ENCODE measurements at regions not wholly inside any gene's neighbourhood (a gene's known extent, or its start where the extent isn't known, plus 50 kb on each side); places are given as distances from the start of the nearest gene placed in this dataset.
A peak's percentile ranks its signal among the peaks of the same experiment; 100 is the strongest.

- Histone ChIP-seq H3K27ac (ENCODE audit: extremely low read depth, low read depth, low read length) (no peak overlapping the region), H3K4me3 (ENCODE audit: low read depth, low read length) (no peak overlapping the region), H3K9me3 (ENCODE audit: control insufficient read depth, insufficient read depth, low read depth, low read length) (no peaks in the 10 kb centered on the region), H3K4me1 (ENCODE audit: control insufficient read depth, insufficient read depth, low read length) (no peaks in the 10 kb centered on the region), H3K36me3 (ENCODE audit: control insufficient read depth in 2 of 2, insufficient read depth in 1 of 2, low read length in 2 of 2) (no peaks in the 10 kb centered on the region)
- ChIA-PET CTCF (interaction anchor here (0.8 to 1.3 kb wide), 3 partner anchors 11 to 89 kb away, joined by 3 to 4 read pairs (median 3); no protein-coding TSS in a partner anchor), POLR2A (interaction anchor here (0.7 to 0.9 kb wide), 2 partner anchors 26 to 89 kb away, joined by 3 read pairs; no protein-coding TSS in a partner anchor)
- TF ChIP-seq ZNF433 (tag by site-specific recombination; IDR thresholded peaks at IDR 0.05; ENCODE audit: low read depth): no peak
- TF ChIP-seq ZNF121 (tag by site-specific recombination; IDR thresholded peaks at IDR 0.05): no peak
- no peak for TF ChIP-seq ZNF624 (tag by site-specific recombination; IDR thresholded peaks at IDR 0.05)
- TF ChIP-seq ZNF610 (tag by site-specific recombination; IDR thresholded peaks at IDR 0.05; ENCODE audit: borderline replicate concordance): no peak
- no peak for TF ChIP-seq ZNF654 (tag by site-specific recombination; IDR thresholded peaks at IDR 0.05; ENCODE audit: low read depth)
- no peak for TF ChIP-seq ZNF513 (tag by site-specific recombination; IDR thresholded peaks at IDR 0.05)
- no peak for TF ChIP-seq ZNF449 (tag by site-specific recombination; IDR thresholded peaks at IDR 0.05)
- no peak for TF ChIP-seq ZSCAN5A (tag by site-specific recombination; IDR thresholded peaks at IDR 0.05)
- no peak for TF ChIP-seq ZNF555 (tag by site-specific recombination; conservative IDR thresholded peaks at IDR 0.05)
- no peak for TF ChIP-seq ZNF785 (tag by site-specific recombination; IDR thresholded peaks at IDR 0.05)
- TF ChIP-seq HOXD13 (CRISPR knock-in tag; IDR thresholded peaks at IDR 0.05; ENCODE audit: borderline replicate concordance): no peak
These were observed 77.1 kb downstream of the FGD2 start for GRCh38 chr6:37082390-37083130.

GRCh38 chr6:37083243-37084138 is 78.0 kb downstream of the FGD2 start:
- Histone ChIP-seq H3K27ac (ENCODE audit: extremely low read depth, low read depth, low read length) (no peak overlapping the region), H3K4me1 (ENCODE audit: control insufficient read depth, insufficient read depth, low read length) (no peaks in the 10 kb centered on the region), H3K4me3 (ENCODE audit: low read depth, low read length) (no peak overlapping the region), H3K36me3 (ENCODE audit: control insufficient read depth in 2 of 2, insufficient read depth in 1 of 2, low read length in 2 of 2) (no peaks in the 10 kb centered on the region), H3K9me3 (ENCODE audit: control insufficient read depth, insufficient read depth, low read depth, low read length) (no peaks in the 10 kb centered on the region)
- POLR2A ChIA-PET: interaction anchor here (0.9 kb wide), 2 partner anchors 86 to 88 kb away, joined by 3 read pairs; partner anchors contain the start of gene PIM1
- CTCF ChIA-PET: interaction anchor here (0.6 to 1.3 kb wide), 5 partner anchors 12 to 122 kb away, joined by 3 to 4 read pairs (median 3); no protein-coding TSS in a partner anchor
- TF ChIP-seq ZNF580 (tag by site-specific recombination; IDR thresholded peaks at IDR 0.05) (no peak), ZNF600 (tag by site-specific recombination; IDR thresholded peaks at IDR 0.05) (no peak), ZNF335 (tag by site-specific recombination; conservative IDR thresholded peaks at IDR 0.05) (no peak), ZFHX2 (tag by site-specific recombination; conservative IDR thresholded peaks at IDR 0.05) (peak; percentile 98), ZNF18 (tag by site-specific recombination; IDR thresholded peaks at IDR 0.05) (no peak), YY1 (tag by site-specific recombination; IDR thresholded peaks at IDR 0.05) (no peak), EGR2 (tag by site-specific recombination; IDR thresholded peaks at IDR 0.05; ENCODE audit: low read depth) (peak; percentile 98), KLF8 (tag by site-specific recombination; IDR thresholded peaks at IDR 0.05) (no peak), ZNF510 (tag by site-specific recombination; IDR thresholded peaks at IDR 0.05; ENCODE audit: insufficient replicate concordance) (no peak), ZNF223 (tag by site-specific recombination; IDR thresholded peaks at IDR 0.05) (no peak), TRIM28 (IDR thresholded peaks at IDR 0.05; ENCODE audit: borderline replicate concordance, low read length) (peak; percentile 60; the same call in 1 of the 2 replicates), ZNF398 (tag by site-specific recombination; IDR thresholded peaks at IDR 0.05) (peak; percentile 58)
